ENCODE measurements at regions not wholly inside any gene's neighbourhood (a gene's known extent, or its start where the extent isn't known, plus 50 kb on each side); places are given as distances from the start of the nearest gene placed in this dataset.

DNA sequence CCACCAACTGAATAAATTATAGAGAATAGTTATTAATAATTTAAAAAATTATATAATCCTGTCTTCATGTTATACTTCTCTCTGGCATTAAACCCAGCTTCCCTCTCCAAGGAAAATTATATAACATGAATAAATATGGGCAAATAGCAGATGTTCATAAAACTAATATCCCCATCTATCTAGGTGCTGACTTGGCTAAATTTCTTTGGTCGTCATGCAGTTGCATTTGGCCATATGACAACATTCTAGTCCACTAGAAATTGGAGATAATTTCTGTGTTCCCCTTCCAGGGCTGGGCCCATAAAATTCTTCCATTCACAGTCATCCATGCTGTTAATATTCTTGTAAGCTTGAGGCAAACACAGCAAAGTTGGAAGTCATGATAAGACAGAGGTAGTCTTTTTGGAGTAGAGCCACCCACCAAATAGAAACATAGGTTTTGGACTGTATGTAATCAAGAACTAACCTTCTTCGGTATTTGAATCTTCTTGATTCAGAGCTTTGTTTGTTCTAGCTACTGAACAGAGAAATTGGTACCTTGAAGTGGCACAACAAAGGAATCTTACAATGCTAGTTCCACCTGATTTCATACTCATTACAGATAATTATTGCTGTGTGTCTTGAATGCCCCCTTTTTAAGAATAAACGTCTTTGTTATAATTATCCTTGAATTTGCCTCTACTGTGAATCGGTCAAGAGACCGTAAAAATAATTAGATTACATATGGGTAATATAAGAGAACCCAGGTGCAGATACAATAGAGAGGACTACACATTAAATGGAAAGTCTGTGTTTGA lies 678.5 kb upstream of the PCDH20 start:
- Histone ChIP-seq H3K36me3 (ENCODE audit: low read depth) (no peaks in the 10 kb centered on the region), H3K9me3 (peaks cover 10% of the 10 kb centered on the region), H3K4me3 (no peak overlapping the region), H3K4me1 (ENCODE audit: low read depth) (no peaks in the 10 kb centered on the region)
- intact Hi-C loops (cut with DNase I, micrococcal nuclease) = no loop called here
- TF ChIP-seq, protein P1, sequence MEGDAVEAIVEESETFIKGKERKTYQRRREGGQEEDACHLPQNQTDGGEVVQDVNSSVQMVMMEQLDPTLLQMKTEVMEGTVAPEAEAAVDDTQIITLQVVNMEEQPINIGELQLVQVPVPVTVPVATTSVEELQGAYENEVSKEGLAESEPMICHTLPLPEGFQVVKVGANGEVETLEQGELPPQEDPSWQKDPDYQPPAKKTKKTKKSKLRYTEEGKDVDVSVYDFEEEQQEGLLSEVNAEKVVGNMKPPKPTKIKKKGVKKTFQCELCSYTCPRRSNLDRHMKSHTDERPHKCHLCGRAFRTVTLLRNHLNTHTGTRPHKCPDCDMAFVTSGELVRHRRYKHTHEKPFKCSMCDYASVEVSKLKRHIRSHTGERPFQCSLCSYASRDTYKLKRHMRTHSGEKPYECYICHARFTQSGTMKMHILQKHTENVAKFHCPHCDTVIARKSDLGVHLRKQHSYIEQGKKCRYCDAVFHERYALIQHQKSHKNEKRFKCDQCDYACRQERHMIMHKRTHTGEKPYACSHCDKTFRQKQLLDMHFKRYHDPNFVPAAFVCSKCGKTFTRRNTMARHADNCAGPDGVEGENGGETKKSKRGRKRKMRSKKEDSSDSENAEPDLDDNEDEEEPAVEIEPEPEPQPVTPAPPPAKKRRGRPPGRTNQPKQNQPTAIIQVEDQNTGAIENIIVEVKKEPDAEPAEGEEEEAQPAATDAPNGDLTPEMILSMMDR (IDR thresholded peaks at IDR 0.05) = no peak
- no peak for ATAC-seq
- DNase-seq = no peak

DNA sequence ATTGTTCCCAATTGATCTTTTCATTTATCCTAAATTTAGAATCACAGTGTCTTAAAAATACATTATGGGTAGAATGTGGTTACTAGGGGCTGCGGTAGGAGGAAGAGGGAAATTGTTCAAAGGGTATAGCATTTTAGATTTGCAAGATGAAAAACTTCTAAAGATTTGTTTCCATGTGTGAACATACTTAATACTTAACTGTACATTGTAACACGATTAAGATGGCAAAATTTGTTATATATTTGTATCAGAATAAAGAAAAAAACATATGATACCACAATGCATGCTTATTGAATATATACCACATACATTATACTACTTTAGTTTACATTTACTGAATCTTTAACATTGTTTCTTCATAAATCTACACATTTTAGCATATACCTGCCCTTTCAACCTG lies 677.3 kb upstream of the PCDH20 start:
- H3K9me3 ChIP-seq = peaks cover 10% of the 10 kb centered on the region
- TF ChIP-seq, protein P1 (IDR thresholded peaks at IDR 0.05) = no peak
- DNase-seq (no peak), ATAC-seq (no peak)
- H3K4me1 ChIP-seq (ENCODE audit: low read depth) = no peaks in the 10 kb centered on the region
- H3K36me3 ChIP-seq (ENCODE audit: low read depth) = no peaks in the 10 kb centered on the region
- intact Hi-C loops (cut with DNase I, micrococcal nuclease) = no loop called here
- H3K4me3 ChIP-seq = no peak overlapping the region

DNA sequence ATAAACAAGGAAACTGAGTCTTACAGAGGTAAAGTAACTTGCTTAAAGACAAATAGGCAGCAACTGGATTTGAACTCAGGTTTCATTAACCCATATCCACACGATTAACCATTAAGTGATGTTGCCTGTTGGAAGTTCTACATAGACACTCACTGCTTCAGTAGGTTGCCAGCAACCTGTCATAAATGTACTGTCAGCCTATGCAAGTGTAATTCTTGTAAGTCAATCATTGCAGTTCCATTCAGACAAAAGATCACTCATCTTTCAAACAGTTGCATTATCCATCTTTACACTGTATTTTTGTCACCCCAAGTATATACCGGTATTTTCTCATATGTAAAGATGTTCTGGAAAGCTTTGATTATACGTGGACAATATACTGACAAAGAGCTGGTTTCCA lies 676.9 kb upstream of the PCDH20 start:
- Histone ChIP-seq H3K9me3 (peaks cover 10% of the 10 kb centered on the region), H3K4me1 (ENCODE audit: low read depth) (no peaks in the 10 kb centered on the region), H3K36me3 (ENCODE audit: low read depth) (no peaks in the 10 kb centered on the region), H3K4me3 (no peak overlapping the region)
- ATAC-seq = no peak
- TF ChIP-seq, protein P1 (IDR thresholded peaks at IDR 0.05) = no peak
- no peak for DNase-seq
- intact Hi-C loops (cut with DNase I, micrococcal nuclease) = no loop called here

DNA sequence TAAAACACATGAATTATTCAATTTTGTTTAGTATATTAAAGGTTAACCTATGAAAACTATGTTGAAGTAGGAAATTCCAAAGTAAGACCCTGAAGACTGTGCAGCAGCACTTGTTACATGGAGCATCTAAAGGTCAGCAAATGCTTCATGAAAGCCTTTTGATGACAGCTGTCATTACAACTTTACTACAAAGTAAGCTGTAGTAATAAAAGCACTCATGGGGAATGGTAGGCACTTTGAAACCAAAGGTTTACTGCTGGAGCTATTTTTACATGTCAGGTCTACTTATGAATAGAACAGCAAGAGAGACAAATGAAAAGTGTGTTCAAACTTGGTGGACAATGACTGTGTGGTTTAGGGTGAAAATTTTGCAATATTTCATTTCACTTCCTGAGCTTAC lies 672.5 kb upstream of the PCDH20 start:
- no peak overlapping the region for H3K4me3 ChIP-seq

DNA sequence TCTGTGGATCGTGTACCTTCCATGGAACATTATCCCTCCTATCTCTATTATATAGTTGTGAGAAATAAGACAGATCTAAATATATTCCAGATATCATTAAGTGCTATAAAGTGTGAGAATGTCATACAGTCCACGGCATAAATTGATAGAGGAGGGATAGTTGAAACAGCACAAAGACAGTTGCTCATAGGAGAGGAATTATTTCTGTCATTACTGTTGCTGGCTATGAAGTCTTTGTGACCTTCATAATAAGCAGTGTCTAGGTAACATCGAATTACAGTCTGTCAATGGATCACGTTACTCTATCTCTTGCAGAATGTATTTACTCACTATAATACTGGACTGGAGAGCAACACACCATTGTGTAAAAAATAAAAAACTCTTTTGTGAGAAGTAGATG lies 671.5 kb upstream of the PCDH20 start:
- TF ChIP-seq, protein P1 (IDR thresholded peaks at IDR 0.05) = no peak
- no peak for DNase-seq
- H3K4me3 ChIP-seq = no peak overlapping the region
- no peaks in the 10 kb centered on the region for H3K4me1 ChIP-seq (ENCODE audit: low read depth)
- no peak for ATAC-seq
- intact Hi-C loops (cut with DNase I, micrococcal nuclease) = no loop called here
- H3K9me3 ChIP-seq = no peaks in the 10 kb centered on the region
- H3K36me3 ChIP-seq (ENCODE audit: low read depth) = no peaks in the 10 kb centered on the region

More for the DNA sequence above, 672.5 kb upstream of the PCDH20 start:
- no peaks in the 10 kb centered on the region for H3K36me3 ChIP-seq (ENCODE audit: low read depth)
- ATAC-seq (no peak), DNase-seq (no peak)
- TF ChIP-seq, protein P1 (IDR thresholded peaks at IDR 0.05) = no peak
- intact Hi-C loops (cut with DNase I, micrococcal nuclease) = no loop called here
- no peaks in the 10 kb centered on the region for H3K9me3 ChIP-seq
- H3K4me1 ChIP-seq (ENCODE audit: low read depth) = no peaks in the 10 kb centered on the region

Measured in mucosa of descending colon (tissue), 3 donors.